Parathyroid adenoma (tissue), 2 donors: ENCODE measurements at regions not wholly inside any gene's neighbourhood (a gene's known extent, or its start where the extent isn't known, plus 50 kb on each side); places are given as distances from the start of the nearest gene placed in this dataset.

ENCODE experiments used
- H2AFZ ChIP-seq: fragments of 300-600 bp; sonication (generic); one replicate; pipeline ENCODE4 v1.7.0; 2017; ENCODE audit warnings: antibody characterized with exemption, mild to moderate bottlenecking
- H3K27ac ChIP-seq: fragments of 300-600 bp; sonication (generic); one replicate; pipeline ENCODE4 v1.7.0; 2017
- H3K27me3 ChIP-seq: fragments of 300-600 bp; sonication (generic); one replicate; pipeline ENCODE4 v1.7.0; 2017; ENCODE audit warnings: low read length; ENCODE audit not compliant: control insufficient read depth, insufficient read depth
- H3K36me3 ChIP-seq: fragments of 300-600 bp; sonication (generic); one replicate; pipeline ENCODE4 v1.7.0; 2017; ENCODE audit warnings: low read length; ENCODE audit not compliant: control insufficient read depth, insufficient read depth
- H3K4me1 ChIP-seq: fragments of 300-600 bp; sonication (generic); one replicate; pipeline ENCODE4 v1.7.0; 2017; ENCODE audit warnings: control low read depth
- H3K4me2 ChIP-seq: fragments of 300-600 bp; sonication (generic); one replicate; pipeline ENCODE4 v1.7.0; 2017; ENCODE audit warnings: low read length
- H3K4me3 ChIP-seq: fragments of 300-600 bp; sonication (generic); one replicate; pipeline ENCODE4 v1.7.0; 2017; ENCODE audit warnings: low read depth, low read length
- H3K79me2 ChIP-seq: fragments of 300-600 bp; sonication (generic); one replicate; pipeline ENCODE4 v1.7.0; 2017; ENCODE audit warnings: control low read depth
- H3K9ac ChIP-seq: fragments of 300-600 bp; sonication (generic); one replicate; pipeline ENCODE4 v1.7.0; 2017; ENCODE audit warnings: mild to moderate bottlenecking
- H3K9me3 ChIP-seq: fragments of 300-600 bp; sonication (generic); one replicate; pipeline ENCODE4 v1.7.0; 2017; ENCODE audit warnings: low read length; ENCODE audit not compliant: control insufficient read depth
- CTCF ChIP-seq: fragments of 300-600 bp; sonication (generic); IDR thresholded peaks from one replicate; pipeline ENCODE4 v1.7.0; 2017; ENCODE audit warnings: antibody characterized with exemption, mild to moderate bottlenecking
- donor health status: primary hyperparathyroidism.

- Histone ChIP-seq H3K27me3 (peaks cover 9% of the 10 kb centered on the region), H3K4me1 (peaks cover 13% of the 10 kb centered on the region), H3K4me2 (no peak overlapping the region), H3K9ac (no peak overlapping the region), H3K27ac (no peak overlapping the region), H3K79me2 (no peaks in the 10 kb centered on the region), H3K9me3 (no peaks in the 10 kb centered on the region), H3K36me3 (no peaks in the 10 kb centered on the region), H2AFZ (no peak overlapping the region), H3K4me3 (no peak overlapping the region)
- no peak for TF ChIP-seq CTCF
Observed at GRCh38 chr20:63073738-63074065, 66.9 kb upstream of the BHLHE23 start.

DNA sequence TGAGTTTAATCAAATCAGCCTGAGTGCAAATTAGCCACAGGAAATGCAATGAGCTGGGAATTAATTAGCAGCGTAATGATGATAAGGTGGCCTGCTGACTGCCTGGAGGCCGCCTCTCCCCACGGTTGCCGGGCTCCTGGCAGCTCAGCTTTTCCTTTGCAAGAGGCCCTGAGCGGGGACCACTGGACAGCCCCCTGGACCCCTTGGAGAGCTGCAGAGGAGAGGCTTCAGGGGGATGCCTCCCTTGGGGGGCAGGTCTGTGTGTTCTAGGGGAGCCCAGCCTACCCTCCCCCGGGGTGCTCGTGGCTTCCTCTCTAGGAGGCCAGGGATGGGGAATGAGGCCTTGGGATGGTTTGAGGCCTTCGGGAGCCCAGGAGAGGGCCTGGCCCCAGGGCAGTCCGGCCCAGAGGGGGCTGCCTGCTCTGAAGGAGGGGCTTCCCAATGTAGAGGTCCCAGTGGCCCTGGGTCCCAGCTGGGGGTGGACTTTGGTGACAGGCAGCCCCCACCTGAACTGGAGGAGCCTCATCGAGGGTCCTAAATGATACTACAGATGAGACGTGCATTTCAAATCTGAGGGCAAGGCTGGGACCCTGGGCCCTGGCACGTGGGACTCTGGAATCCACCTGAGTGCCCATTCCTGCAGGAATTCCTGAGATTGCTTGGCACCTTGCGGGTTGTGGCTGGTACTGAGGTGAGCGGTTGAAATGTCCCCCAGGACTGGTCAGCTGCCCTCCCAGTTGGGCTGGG is 66.4 kb upstream of the BHLHE23 start:
- Histone ChIP-seq H3K27ac (no peak overlapping the region), H3K27me3 (peaks cover 9% of the 10 kb centered on the region), H3K4me1 (peaks cover 13% of the 10 kb centered on the region), H3K9me3 (no peaks in the 10 kb centered on the region), H3K4me2 (no peak overlapping the region), H3K36me3 (no peaks in the 10 kb centered on the region), H3K79me2 (no peaks in the 10 kb centered on the region), H2AFZ (no peak overlapping the region), H3K4me3 (no peak overlapping the region), H3K9ac (no peak overlapping the region)
- no peak for TF ChIP-seq CTCF

- no peak overlapping the region for H3K4me2 ChIP-seq
- peak overlapping the region; percentile 38 for H2AFZ ChIP-seq
- no peaks in the 10 kb centered on the region for H3K36me3 ChIP-seq
- H3K4me1 ChIP-seq, result peaks cover 13% of the 10 kb centered on the region
- H3K27ac ChIP-seq, result no peak overlapping the region
- TF ChIP-seq CTCF, result no peak
- no peak overlapping the region for H3K4me3 ChIP-seq
- no peaks in the 10 kb centered on the region for H3K9me3 ChIP-seq
- peaks cover 9% of the 10 kb centered on the region for H3K27me3 ChIP-seq
- H3K9ac ChIP-seq, result no peak overlapping the region
- H3K79me2 ChIP-seq, result no peaks in the 10 kb centered on the region
Observed at GRCh38 chr20:63072231-63072791, 65.5 kb upstream of the BHLHE23 start.

GRCh38 chr20:63071541-63072181 is 64.9 kb upstream of the BHLHE23 start:
- TF ChIP-seq CTCF, result no peak
- Histone ChIP-seq H3K27me3 (peaks cover 12% of the 10 kb centered on the region), H3K27ac (no peak overlapping the region), H3K79me2 (no peaks in the 10 kb centered on the region), H3K36me3 (no peaks in the 10 kb centered on the region), H3K9me3 (no peaks in the 10 kb centered on the region), H3K4me3 (no peak overlapping the region), H2AFZ (no peak overlapping the region), H3K4me2 (no peak overlapping the region), H3K9ac (no peak overlapping the region), H3K4me1 (peaks cover 13% of the 10 kb centered on the region)
